Liver (tissue), 8 donors: ENCODE measurements at regions not wholly inside any gene's neighbourhood (a gene's known extent, or its start where the extent isn't known, plus 50 kb on each side); places are given as distances from the start of the nearest gene placed in this dataset.

Experiments used
- DNase-seq: peaks from one replicate; pipeline ENCODE4 v3.0.0-alpha.2; 2017; ENCODE audit warnings: low spot score
- H3K27ac ChIP-seq, 2 donors: one replicate each; pipeline ENCODE4 v1.7.0; 2013; ENCODE audit warnings: inconsistent platforms in 2 of 2, low read length in 2 of 2, control low read depth in 1 of 2, low read depth in 1 of 2, mild to moderate bottlenecking in 1 of 2
- H3K27me3 ChIP-seq, 4 donors: one replicate each; pipeline versions ENCODE4 v1.6.1 to v1.7.0; 2013; ENCODE audit warnings: low read length in 3 of 4, inconsistent platforms in 1 of 4, mild to moderate bottlenecking in 1 of 4, moderate library complexity in 1 of 4; ENCODE audit not compliant: control insufficient read depth in 4 of 4, insufficient read depth in 4 of 4
- H3K36me3 ChIP-seq, 4 donors: one replicate each; pipeline versions ENCODE4 v1.6.1 to v1.7.0; 2013; ENCODE audit warnings: low read length in 3 of 4, mild to moderate bottlenecking in 3 of 4, low read depth in 1 of 4, moderate library complexity in 1 of 4; ENCODE audit not compliant: control insufficient read depth in 4 of 4, insufficient read depth in 3 of 4
- H3K4me1 ChIP-seq, 4 donors: one replicate each; pipeline versions ENCODE4 v1.6.1 to v1.7.0; 2013; ENCODE audit warnings: low read length in 3 of 4, mild to moderate bottlenecking in 3 of 4, moderate library complexity in 1 of 4; ENCODE audit not compliant: control insufficient read depth in 4 of 4, insufficient read depth in 4 of 4
- H3K4me3 ChIP-seq, 3 donors: one replicate each; pipeline versions ENCODE4 v1.6.1 to v1.7.0; 2013; ENCODE audit warnings: low read length in 3 of 3, control low read depth in 1 of 3, low read depth in 1 of 3, mild to moderate bottlenecking in 1 of 3
- H3K9ac ChIP-seq, 2 donors: one replicate each; pipeline ENCODE4 v1.7.0; 2013; ENCODE audit warnings: low read length in 2 of 2, mild to moderate bottlenecking in 2 of 2, moderate library complexity in 2 of 2, control low read depth in 1 of 2, low read depth in 1 of 2
- H3K9me3 ChIP-seq, 4 donors: one replicate each; pipeline versions ENCODE4 v1.6.1 to v1.7.0; 2013; ENCODE audit warnings: low read length in 3 of 4; ENCODE audit not compliant: control insufficient read depth in 4 of 4
- ATF3 ChIP-seq: IDR thresholded peaks from 2 replicates; pipeline ENCODE4 v1.6.1; 2016; ENCODE audit warnings: antibody characterized with exemption
- EGR1 ChIP-seq, 2 donors: IDR thresholded peaks; 2 replicates each; pipeline ENCODE4 v1.6.1; 2016 to 2018; ENCODE audit warnings: antibody characterized with exemption in 2 of 2, low read depth in 2 of 2
- FOXA1 ChIP-seq: IDR thresholded peaks from 2 replicates; pipeline ENCODE4 v1.6.1; 2016; ENCODE audit warnings: antibody characterized with exemption
- FOXA2 ChIP-seq: IDR thresholded peaks from 2 replicates; pipeline ENCODE4 v1.6.1; 2016; ENCODE audit warnings: antibody characterized with exemption
- GABPA ChIP-seq, 2 donors: IDR thresholded peaks in 1 of 2; conservative IDR thresholded peaks in 1 of 2; 2 replicates each; pipeline ENCODE4 v1.6.1; 2016; ENCODE audit warnings: antibody characterized with exemption in 2 of 2, mild to moderate bottlenecking in 1 of 2, moderate library complexity in 1 of 2
- HNF4A ChIP-seq, 2 donors: conservative IDR thresholded peaks; 2 replicates each; pipeline ENCODE4 v1.6.1; 2016; ENCODE audit warnings: antibody characterized with exemption in 2 of 2, mild to moderate bottlenecking in 2 of 2
- HNF4G ChIP-seq: IDR thresholded peaks from 2 replicates; pipeline ENCODE4 v1.6.1; 2016; ENCODE audit warnings: antibody characterized with exemption
- JUND ChIP-seq, 2 donors: IDR thresholded peaks; 2 replicates each; pipeline ENCODE4 v1.6.1; 2016; ENCODE audit warnings: antibody characterized with exemption in 2 of 2
- MAX ChIP-seq: IDR thresholded peaks from 2 replicates; pipeline ENCODE4 v1.6.1; 2016; ENCODE audit warnings: antibody characterized with exemption
- NR2F2 ChIP-seq: IDR thresholded peaks from 2 replicates; pipeline ENCODE4 v1.6.1; 2016; ENCODE audit warnings: antibody characterized with exemption
- RAD21 ChIP-seq, 2 donors: IDR thresholded peaks; 2 replicates each; pipeline ENCODE4 v1.6.1; 2016; ENCODE audit warnings: antibody characterized with exemption in 2 of 2, mild to moderate bottlenecking in 2 of 2
- RXRA ChIP-seq, 2 donors: IDR thresholded peaks; 2 replicates each; pipeline ENCODE4 v1.6.1; 2017 to 2018; ENCODE audit warnings: antibody characterized with exemption in 2 of 2, mild to moderate bottlenecking in 1 of 2
- SP1 ChIP-seq: IDR thresholded peaks from 2 replicates; pipeline ENCODE4 v1.6.1; 2018; ENCODE audit warnings: antibody characterized with exemption, mild to moderate bottlenecking
- TAF1 ChIP-seq: conservative IDR thresholded peaks from 2 replicates; pipeline ENCODE4 v1.6.1; 2016; ENCODE audit warnings: antibody characterized with exemption, mild to moderate bottlenecking
- YY1 ChIP-seq: IDR thresholded peaks from 2 replicates; pipeline ENCODE4 v1.6.1; 2016; ENCODE audit warnings: antibody characterized with exemption, mild to moderate bottlenecking
- ZBTB33 ChIP-seq: IDR thresholded peaks from 2 replicates; pipeline ENCODE4 v1.6.1; 2016; ENCODE audit warnings: antibody characterized with exemption
- WGBS: extraction: QIAGEN DNeasy Blood & Tissue Kit; methylation state at CpG from one replicate; pipeline ENCODE4 v1.1.7; 2013; 5-methylcytosine and 5-hydroxymethylcytosine counted together
- TF ChIP-seq, protein P1 (sequence below): IDR thresholded peaks from 2 replicates; pipeline ENCODE4 v1.6.1; 2016; ENCODE audit warnings: antibody characterized with exemption, mild to moderate bottlenecking
- TF ChIP-seq, protein P2 (sequence below): fragments of 150-350 bp; IDR thresholded peaks from 2 replicates; pipeline ENCODE4 v1.5.1; 2017; ENCODE audit warnings: improper control_type of control experiment, low read depth, low read length; ENCODE audit not compliant: missing input control
- donor health status: healthy.
- donor health status: healthy.
- donor health status: healthy.
- donor health status: healthy.
- donor health status: healthy.

DNA sequence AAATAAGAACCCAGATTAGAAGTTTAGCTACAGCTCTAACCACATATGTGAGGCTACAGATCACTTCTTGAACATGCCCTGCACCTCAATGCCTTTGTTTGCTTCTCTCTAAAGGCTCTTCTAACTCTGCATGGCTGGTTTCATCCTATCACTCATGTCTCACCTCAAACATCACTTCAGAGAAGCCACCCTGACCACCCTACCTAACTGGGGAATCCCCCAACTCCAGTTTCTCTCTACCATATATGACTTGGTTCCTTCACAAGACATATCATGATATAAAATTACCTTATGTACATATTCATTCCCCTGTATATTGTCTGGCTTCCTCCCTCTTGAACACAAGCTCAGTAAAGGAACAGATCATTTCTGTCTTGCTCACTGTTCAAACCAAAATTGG lies 250.2 kb upstream of the GRIP1 start:
- Histone ChIP-seq H3K9ac (no peak overlapping the region), H3K4me3 (no peak overlapping the region), H3K27ac (no peak overlapping the region), H3K27me3 (peaks cover 0 to 3% (median 0%) of the 10 kb centered on the region in 4 donors), H3K4me1 (no peaks in the 10 kb centered on the region), H3K9me3 (no peaks in the 10 kb centered on the region), H3K36me3 (no peaks in the 10 kb centered on the region)
- TF ChIP-seq FOXA2 = no peak
- TF ChIP-seq, protein P1, sequence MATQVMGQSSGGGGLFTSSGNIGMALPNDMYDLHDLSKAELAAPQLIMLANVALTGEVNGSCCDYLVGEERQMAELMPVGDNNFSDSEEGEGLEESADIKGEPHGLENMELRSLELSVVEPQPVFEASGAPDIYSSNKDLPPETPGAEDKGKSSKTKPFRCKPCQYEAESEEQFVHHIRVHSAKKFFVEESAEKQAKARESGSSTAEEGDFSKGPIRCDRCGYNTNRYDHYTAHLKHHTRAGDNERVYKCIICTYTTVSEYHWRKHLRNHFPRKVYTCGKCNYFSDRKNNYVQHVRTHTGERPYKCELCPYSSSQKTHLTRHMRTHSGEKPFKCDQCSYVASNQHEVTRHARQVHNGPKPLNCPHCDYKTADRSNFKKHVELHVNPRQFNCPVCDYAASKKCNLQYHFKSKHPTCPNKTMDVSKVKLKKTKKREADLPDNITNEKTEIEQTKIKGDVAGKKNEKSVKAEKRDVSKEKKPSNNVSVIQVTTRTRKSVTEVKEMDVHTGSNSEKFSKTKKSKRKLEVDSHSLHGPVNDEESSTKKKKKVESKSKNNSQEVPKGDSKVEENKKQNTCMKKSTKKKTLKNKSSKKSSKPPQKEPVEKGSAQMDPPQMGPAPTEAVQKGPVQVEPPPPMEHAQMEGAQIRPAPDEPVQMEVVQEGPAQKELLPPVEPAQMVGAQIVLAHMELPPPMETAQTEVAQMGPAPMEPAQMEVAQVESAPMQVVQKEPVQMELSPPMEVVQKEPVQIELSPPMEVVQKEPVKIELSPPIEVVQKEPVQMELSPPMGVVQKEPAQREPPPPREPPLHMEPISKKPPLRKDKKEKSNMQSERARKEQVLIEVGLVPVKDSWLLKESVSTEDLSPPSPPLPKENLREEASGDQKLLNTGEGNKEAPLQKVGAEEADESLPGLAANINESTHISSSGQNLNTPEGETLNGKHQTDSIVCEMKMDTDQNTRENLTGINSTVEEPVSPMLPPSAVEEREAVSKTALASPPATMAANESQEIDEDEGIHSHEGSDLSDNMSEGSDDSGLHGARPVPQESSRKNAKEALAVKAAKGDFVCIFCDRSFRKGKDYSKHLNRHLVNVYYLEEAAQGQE = no peak
- no peak for TF ChIP-seq EGR1 (IDR thresholded peaks at IDR 0.05; ENCODE audit: low read depth in 2 of 2)
- TF ChIP-seq HNF4G = no peak
- TF ChIP-seq ZBTB33 = no peak
- no peak for TF ChIP-seq ATF3
- no peak for TF ChIP-seq TAF1
- no peak for TF ChIP-seq NR2F2
- no peak for TF ChIP-seq RXRA (IDR thresholded peaks at IDR 0.05)
- TF ChIP-seq RAD21 (IDR thresholded peaks at IDR 0.05) = no peak
- TF ChIP-seq JUND (IDR thresholded peaks at IDR 0.05) = no peak
- TF ChIP-seq FOXA1 = no peak
- no peak for TF ChIP-seq YY1
- no peak for TF ChIP-seq HNF4A (conservative IDR thresholded peaks at IDR 0.05)
- TF ChIP-seq SP1 = no peak
- TF ChIP-seq GABPA (IDR thresholded peaks at IDR 0.05 in 1 of 2, conservative IDR thresholded peaks at IDR 0.05 in 1 of 2) = no peak
- no peak for TF ChIP-seq MAX
- DNase-seq = no peak

- H3K36me3 ChIP-seq = no peaks in the 10 kb centered on the region
- H3K27ac ChIP-seq = no peak overlapping the region
- H3K4me1 ChIP-seq = no peaks in the 10 kb centered on the region
- 60% methylated on average over 3 of the region's 3 CpGs for WGBS
- H3K27me3 ChIP-seq = no peaks in the 10 kb centered on the region
- TF ChIP-seq, protein P1 = no peak
- TF ChIP-seq MAX (no peak), TAF1 (no peak), JUND (IDR thresholded peaks at IDR 0.05) (no peak), GABPA (IDR thresholded peaks at IDR 0.05 in 1 of 2, conservative IDR thresholded peaks at IDR 0.05 in 1 of 2) (no peak), RAD21 (IDR thresholded peaks at IDR 0.05) (no peak), HNF4G (no peak), RXRA (IDR thresholded peaks at IDR 0.05) (no peak), FOXA1 (no peak), NR2F2 (no peak), EGR1 (IDR thresholded peaks at IDR 0.05; ENCODE audit: low read depth in 2 of 2) (no peak), YY1 (no peak), ATF3 (no peak), FOXA2 (no peak)
- TF ChIP-seq, protein P2, sequence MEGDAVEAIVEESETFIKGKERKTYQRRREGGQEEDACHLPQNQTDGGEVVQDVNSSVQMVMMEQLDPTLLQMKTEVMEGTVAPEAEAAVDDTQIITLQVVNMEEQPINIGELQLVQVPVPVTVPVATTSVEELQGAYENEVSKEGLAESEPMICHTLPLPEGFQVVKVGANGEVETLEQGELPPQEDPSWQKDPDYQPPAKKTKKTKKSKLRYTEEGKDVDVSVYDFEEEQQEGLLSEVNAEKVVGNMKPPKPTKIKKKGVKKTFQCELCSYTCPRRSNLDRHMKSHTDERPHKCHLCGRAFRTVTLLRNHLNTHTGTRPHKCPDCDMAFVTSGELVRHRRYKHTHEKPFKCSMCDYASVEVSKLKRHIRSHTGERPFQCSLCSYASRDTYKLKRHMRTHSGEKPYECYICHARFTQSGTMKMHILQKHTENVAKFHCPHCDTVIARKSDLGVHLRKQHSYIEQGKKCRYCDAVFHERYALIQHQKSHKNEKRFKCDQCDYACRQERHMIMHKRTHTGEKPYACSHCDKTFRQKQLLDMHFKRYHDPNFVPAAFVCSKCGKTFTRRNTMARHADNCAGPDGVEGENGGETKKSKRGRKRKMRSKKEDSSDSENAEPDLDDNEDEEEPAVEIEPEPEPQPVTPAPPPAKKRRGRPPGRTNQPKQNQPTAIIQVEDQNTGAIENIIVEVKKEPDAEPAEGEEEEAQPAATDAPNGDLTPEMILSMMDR = no peak
- no peak for DNase-seq
- H3K4me3 ChIP-seq = no peak overlapping the region
- H3K9me3 ChIP-seq = no peaks in the 10 kb centered on the region
- no peak overlapping the region for H3K9ac ChIP-seq
Observed at GRCh38 chr12:66931091-66931490, 252.2 kb upstream of the GRIP1 start.
